Liver (tissue), 8 donors: ENCODE measurements at regions not wholly inside any gene's neighbourhood (a gene's known extent, or its start where the extent isn't known, plus 50 kb on each side); places are given as distances from the start of the nearest gene placed in this dataset.

Experiments used
- DNase-seq: peaks from one replicate; pipeline ENCODE4 v3.0.0-alpha.2; 2017; ENCODE audit warnings: low spot score
- H3K27ac ChIP-seq, 2 donors: one replicate each; pipeline ENCODE4 v1.7.0; 2013; ENCODE audit warnings: inconsistent platforms in 2 of 2, low read length in 2 of 2, control low read depth in 1 of 2, low read depth in 1 of 2, mild to moderate bottlenecking in 1 of 2
- H3K27me3 ChIP-seq, 4 donors: one replicate each; pipeline versions ENCODE4 v1.6.1 to v1.7.0; 2013; ENCODE audit warnings: low read length in 3 of 4, inconsistent platforms in 1 of 4, mild to moderate bottlenecking in 1 of 4, moderate library complexity in 1 of 4; ENCODE audit not compliant: control insufficient read depth in 4 of 4, insufficient read depth in 4 of 4
- H3K36me3 ChIP-seq, 4 donors: one replicate each; pipeline versions ENCODE4 v1.6.1 to v1.7.0; 2013; ENCODE audit warnings: low read length in 3 of 4, mild to moderate bottlenecking in 3 of 4, low read depth in 1 of 4, moderate library complexity in 1 of 4; ENCODE audit not compliant: control insufficient read depth in 4 of 4, insufficient read depth in 3 of 4
- H3K4me1 ChIP-seq, 4 donors: one replicate each; pipeline versions ENCODE4 v1.6.1 to v1.7.0; 2013; ENCODE audit warnings: low read length in 3 of 4, mild to moderate bottlenecking in 3 of 4, moderate library complexity in 1 of 4; ENCODE audit not compliant: control insufficient read depth in 4 of 4, insufficient read depth in 4 of 4
- H3K4me3 ChIP-seq, 3 donors: one replicate each; pipeline versions ENCODE4 v1.6.1 to v1.7.0; 2013; ENCODE audit warnings: low read length in 3 of 3, control low read depth in 1 of 3, low read depth in 1 of 3, mild to moderate bottlenecking in 1 of 3
- H3K9ac ChIP-seq, 2 donors: one replicate each; pipeline ENCODE4 v1.7.0; 2013; ENCODE audit warnings: low read length in 2 of 2, mild to moderate bottlenecking in 2 of 2, moderate library complexity in 2 of 2, control low read depth in 1 of 2, low read depth in 1 of 2
- H3K9me3 ChIP-seq, 4 donors: one replicate each; pipeline versions ENCODE4 v1.6.1 to v1.7.0; 2013; ENCODE audit warnings: low read length in 3 of 4; ENCODE audit not compliant: control insufficient read depth in 4 of 4
- ATF3 ChIP-seq: IDR thresholded peaks from 2 replicates; pipeline ENCODE4 v1.6.1; 2016; ENCODE audit warnings: antibody characterized with exemption
- CTCF ChIP-seq: fragments of 150-350 bp; IDR thresholded peaks from 2 replicates; pipeline ENCODE4 v1.5.1; 2017; ENCODE audit warnings: improper control_type of control experiment, low read depth, low read length; ENCODE audit not compliant: missing input control
- EGR1 ChIP-seq, 2 donors: IDR thresholded peaks; 2 replicates each; pipeline ENCODE4 v1.6.1; 2016 to 2018; ENCODE audit warnings: antibody characterized with exemption in 2 of 2, low read depth in 2 of 2
- FOXA1 ChIP-seq: IDR thresholded peaks from 2 replicates; pipeline ENCODE4 v1.6.1; 2016; ENCODE audit warnings: antibody characterized with exemption
- FOXA2 ChIP-seq: IDR thresholded peaks from 2 replicates; pipeline ENCODE4 v1.6.1; 2016; ENCODE audit warnings: antibody characterized with exemption
- GABPA ChIP-seq, 2 donors: IDR thresholded peaks in 1 of 2; conservative IDR thresholded peaks in 1 of 2; 2 replicates each; pipeline ENCODE4 v1.6.1; 2016; ENCODE audit warnings: antibody characterized with exemption in 2 of 2, mild to moderate bottlenecking in 1 of 2, moderate library complexity in 1 of 2
- HNF4A ChIP-seq, 2 donors: conservative IDR thresholded peaks; 2 replicates each; pipeline ENCODE4 v1.6.1; 2016; ENCODE audit warnings: antibody characterized with exemption in 2 of 2, mild to moderate bottlenecking in 2 of 2
- HNF4G ChIP-seq: IDR thresholded peaks from 2 replicates; pipeline ENCODE4 v1.6.1; 2016; ENCODE audit warnings: antibody characterized with exemption
- MAX ChIP-seq: IDR thresholded peaks from 2 replicates; pipeline ENCODE4 v1.6.1; 2016; ENCODE audit warnings: antibody characterized with exemption
- NR2F2 ChIP-seq: IDR thresholded peaks from 2 replicates; pipeline ENCODE4 v1.6.1; 2016; ENCODE audit warnings: antibody characterized with exemption
- RAD21 ChIP-seq, 2 donors: IDR thresholded peaks; 2 replicates each; pipeline ENCODE4 v1.6.1; 2016; ENCODE audit warnings: antibody characterized with exemption in 2 of 2, mild to moderate bottlenecking in 2 of 2
- REST ChIP-seq: IDR thresholded peaks from 2 replicates; pipeline ENCODE4 v1.6.1; 2016; ENCODE audit warnings: antibody characterized with exemption, mild to moderate bottlenecking
- RXRA ChIP-seq, 2 donors: IDR thresholded peaks; 2 replicates each; pipeline ENCODE4 v1.6.1; 2017 to 2018; ENCODE audit warnings: antibody characterized with exemption in 2 of 2, mild to moderate bottlenecking in 1 of 2
- SP1 ChIP-seq: IDR thresholded peaks from 2 replicates; pipeline ENCODE4 v1.6.1; 2018; ENCODE audit warnings: antibody characterized with exemption, mild to moderate bottlenecking
- TAF1 ChIP-seq: conservative IDR thresholded peaks from 2 replicates; pipeline ENCODE4 v1.6.1; 2016; ENCODE audit warnings: antibody characterized with exemption, mild to moderate bottlenecking
- YY1 ChIP-seq: IDR thresholded peaks from 2 replicates; pipeline ENCODE4 v1.6.1; 2016; ENCODE audit warnings: antibody characterized with exemption, mild to moderate bottlenecking
- ZBTB33 ChIP-seq: IDR thresholded peaks from 2 replicates; pipeline ENCODE4 v1.6.1; 2016; ENCODE audit warnings: antibody characterized with exemption
- WGBS: extraction: QIAGEN DNeasy Blood & Tissue Kit; methylation state at CpG from one replicate; pipeline ENCODE4 v1.1.7; 2013; 5-methylcytosine and 5-hydroxymethylcytosine counted together
- donor health status: healthy.
- donor health status: healthy.
- donor health status: healthy.
- donor health status: healthy.
- donor health status: healthy.

- Histone ChIP-seq H3K27ac (no peak overlapping the region), H3K4me1 (peaks cover 0 to 2% (median 0%) of the 10 kb centered on the region in 4 donors), H3K27me3 (no peaks in the 10 kb centered on the region), H3K9me3 (no peaks in the 10 kb centered on the region), H3K4me3 (no peak overlapping the region), H3K36me3 (no peaks in the 10 kb centered on the region), H3K9ac (no peak overlapping the region)
- no peak for DNase-seq
- WGBS = 91% methylated on average over 2 of the region's 2 CpGs
- TF ChIP-seq TAF1 (no peak), FOXA1 (no peak), ZBTB33 (no peak), RXRA (IDR thresholded peaks at IDR 0.05) (no peak), EGR1 (IDR thresholded peaks at IDR 0.05; ENCODE audit: low read depth in 2 of 2) (no peak), ATF3 (no peak), YY1 (no peak), SP1 (no peak), CTCF (no peak), NR2F2 (no peak), HNF4A (conservative IDR thresholded peaks at IDR 0.05) (no peak), GABPA (IDR thresholded peaks at IDR 0.05 in 1 of 2, conservative IDR thresholded peaks at IDR 0.05 in 1 of 2) (no peak), FOXA2 (no peak), MAX (no peak), HNF4G (no peak), RAD21 (IDR thresholded peaks at IDR 0.05) (no peak), REST (no peak)
Measured at GRCh38 chr11:15840966-15841365, 515.4 kb downstream of the SOX6 start.
